ENCODE measurements at regions not wholly inside any gene's neighbourhood (a gene's known extent, or its start where the extent isn't known, plus 50 kb on each side); places are given as distances from the start of the nearest gene placed in this dataset.

- TF ChIP-seq CTCF (IDR thresholded peaks at IDR 0.05) (no peak), REST (IDR thresholded peaks at IDR 0.05; ENCODE audit: low read depth, low read length) (no peak), POLR2AphosphoS5 (IDR thresholded peaks at IDR 0.05; ENCODE audit: low read depth, low read length) (no peak)
Measured at GRCh38 chr11:16418428-16419097, 62.2 kb upstream of the SOX6 start.

Data from SK-N-SH (cell line).